NCI-H1417 treated with DMSO at 0.1 percent for 48 hours (cell line): ENCODE measurements at regions not wholly inside any gene's neighbourhood (a gene's known extent, or its start where the extent isn't known, plus 50 kb on each side); places are given as distances from the start of the nearest gene placed in this dataset.

ENCODE experiments used
- DNase-seq: peaks from one replicate; lab custom pipeline; 2025; lab: John Stamatoyannopoulos, UW

GRCh38 chr15:85941186-85941855, 138.3 kb upstream of the AGBL1 start:
- no peak for DNase-seq

DNA sequence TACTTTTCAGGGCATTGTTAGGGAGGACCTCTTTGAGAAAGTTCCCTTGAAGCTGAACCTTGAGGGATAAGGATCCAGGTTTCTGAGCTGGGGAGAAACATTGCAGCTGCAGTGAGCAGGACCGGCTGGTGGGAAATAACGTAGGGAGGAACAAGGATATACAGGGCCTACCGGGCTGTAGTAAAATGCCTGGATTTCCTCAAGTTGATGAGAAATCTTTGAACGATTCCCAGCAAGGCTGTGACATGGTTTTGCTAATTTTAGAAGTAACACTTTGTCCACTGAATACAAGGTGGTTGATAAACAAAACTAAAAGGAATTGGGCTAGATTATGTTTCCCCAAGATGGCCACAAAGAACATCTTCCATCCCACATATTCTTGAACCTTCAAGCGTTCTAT, 137.0 kb upstream of the AGBL1 start:
- no peak for DNase-seq

GRCh38 chr15:85943151-85943550, 136.5 kb upstream of the AGBL1 start:
- DNase-seq, result no peak

- no peak for DNase-seq
These were observed 135.9 kb upstream of the AGBL1 start for GRCh38 chr15:85943791-85944190.

DNA sequence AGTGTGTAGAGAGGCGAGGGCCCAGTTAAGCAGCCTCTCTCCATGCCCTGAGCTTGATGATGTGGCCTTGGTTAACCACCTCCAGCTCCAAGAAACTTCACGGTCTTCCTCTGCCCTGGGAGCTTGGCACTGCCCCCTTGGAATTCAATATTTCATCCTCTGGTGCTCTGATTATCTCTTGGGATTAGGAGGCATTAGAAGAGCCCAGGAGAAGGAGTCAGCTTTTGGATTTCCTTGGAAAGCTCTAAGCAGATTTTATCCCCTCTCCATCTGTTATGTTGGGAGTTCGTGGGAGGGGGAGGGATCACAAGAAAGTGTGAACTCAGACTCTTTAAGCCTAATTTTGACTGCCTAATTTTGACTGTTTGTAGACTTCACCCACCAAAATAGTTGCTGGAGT, 132.7 kb upstream of the AGBL1 start:
- DNase-seq, result no peak

- DNase-seq, result no peak
These were observed 131.7 kb upstream of the AGBL1 start for GRCh38 chr15:85947936-85948335.

GRCh38 chr15:85950101-85950500, 129.6 kb upstream of the AGBL1 start:
- DNase-seq, result no peak

DNA sequence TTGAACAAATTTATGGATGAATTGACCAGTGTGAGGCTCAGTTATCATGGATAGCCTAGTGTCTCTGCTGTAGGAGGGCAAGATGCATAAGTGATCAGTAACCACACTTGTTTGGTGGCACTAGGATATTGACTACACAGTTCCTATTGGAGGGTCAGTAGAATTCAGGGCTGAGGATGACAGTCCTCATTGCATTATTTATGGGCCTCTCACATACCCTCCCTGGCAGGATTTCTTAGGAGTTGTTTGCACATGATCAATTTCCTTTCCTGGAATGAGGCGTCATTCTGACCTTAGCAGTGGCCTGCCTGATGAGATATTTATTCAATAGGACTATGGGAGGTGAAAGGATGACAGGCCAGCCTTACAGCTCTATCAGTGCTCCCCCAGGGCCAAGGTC, 125.1 kb upstream of the AGBL1 start:
- no peak for DNase-seq

DNA sequence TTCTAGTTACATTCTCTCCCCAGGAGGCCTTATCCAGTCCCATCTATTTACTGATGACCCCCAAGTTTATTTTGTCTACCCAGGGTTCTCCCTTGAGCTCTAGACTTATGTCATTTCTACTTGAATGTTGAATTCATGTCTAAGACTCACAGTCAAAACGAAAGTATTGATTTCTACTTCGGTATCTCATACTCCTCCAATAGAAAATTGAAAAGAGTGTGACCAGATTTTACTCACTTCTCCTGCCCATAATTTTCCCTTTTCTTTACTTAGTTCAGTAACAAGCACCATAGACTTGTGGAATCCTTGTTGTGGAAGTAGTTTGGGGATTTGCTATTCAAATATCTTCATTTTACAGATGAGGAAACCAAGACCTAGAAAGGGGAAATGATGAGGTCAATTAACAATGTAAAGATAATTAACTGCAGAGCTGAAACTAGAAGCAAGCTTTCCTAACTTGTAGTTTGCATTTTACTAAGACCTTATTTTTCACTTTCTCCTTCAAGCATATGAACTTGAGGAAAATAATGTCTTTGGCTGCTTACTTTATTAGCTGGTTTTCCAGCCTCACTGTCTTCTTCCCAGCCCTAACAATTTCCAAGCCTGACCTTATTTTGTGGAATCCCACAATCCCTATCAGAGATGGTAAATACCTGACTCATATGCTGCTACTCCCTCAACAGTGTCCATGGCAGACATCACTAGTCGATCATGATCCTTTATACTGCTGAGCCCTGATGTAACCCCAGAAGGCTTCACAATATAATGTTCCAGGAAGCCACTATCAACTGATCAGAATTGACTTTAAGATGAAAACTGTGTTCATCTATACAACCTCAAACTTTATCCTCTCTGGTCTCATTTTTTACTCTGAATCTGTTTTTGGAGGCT, 123.9 kb upstream of the AGBL1 start:
- no peak for DNase-seq

- DNase-seq, result no peak
These were observed 123.0 kb upstream of the AGBL1 start for GRCh38 chr15:85956532-85957275.

DNA sequence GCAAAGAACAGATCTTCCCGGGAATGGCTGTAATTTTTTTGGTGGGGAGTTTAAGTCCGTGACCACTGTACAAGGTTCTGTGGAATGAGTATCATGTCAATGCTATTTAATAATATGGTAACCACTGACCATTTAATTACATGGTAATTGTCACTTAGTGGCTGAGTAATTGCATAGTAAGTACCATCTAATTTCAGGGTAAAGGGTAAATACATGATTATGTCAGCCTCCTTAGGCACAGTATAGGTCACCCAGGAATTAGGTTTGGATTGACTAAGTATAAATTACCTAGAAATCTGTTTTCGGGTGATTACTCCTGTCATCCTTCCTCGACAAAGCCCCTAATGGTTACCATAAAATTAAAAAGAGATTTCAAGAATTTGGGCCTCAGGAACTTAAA, 120.1 kb upstream of the AGBL1 start:
- DNase-seq, result peak; percentile 44

GRCh38 chr15:85960381-85960780, 119.3 kb upstream of the AGBL1 start:
- DNase-seq, result no peak

- no peak for DNase-seq
These were observed 117.8 kb upstream of the AGBL1 start for GRCh38 chr15:85961821-85962220.

- no peak for DNase-seq
These were observed 116.4 kb upstream of the AGBL1 start for GRCh38 chr15:85963262-85963760.

DNA sequence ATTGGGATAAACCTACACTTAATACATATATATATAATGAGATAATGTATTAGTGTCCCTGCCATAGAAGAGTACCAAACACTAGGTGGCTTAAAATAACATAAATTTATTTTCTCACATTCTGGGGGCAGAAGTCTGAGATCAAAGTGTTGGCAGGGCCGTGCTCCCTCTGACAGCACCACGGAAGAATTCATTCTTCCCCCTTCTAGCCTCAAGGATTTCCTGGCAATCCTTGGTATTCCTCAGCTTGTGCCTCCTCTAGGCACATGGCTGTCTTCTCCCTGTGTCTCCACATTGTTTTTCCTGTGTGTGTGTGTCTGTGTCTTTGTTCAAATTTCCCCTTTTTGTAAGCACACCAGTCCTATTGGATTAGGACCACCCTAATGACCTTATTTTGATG, 115.2 kb upstream of the AGBL1 start:
- no peak for DNase-seq

DNA sequence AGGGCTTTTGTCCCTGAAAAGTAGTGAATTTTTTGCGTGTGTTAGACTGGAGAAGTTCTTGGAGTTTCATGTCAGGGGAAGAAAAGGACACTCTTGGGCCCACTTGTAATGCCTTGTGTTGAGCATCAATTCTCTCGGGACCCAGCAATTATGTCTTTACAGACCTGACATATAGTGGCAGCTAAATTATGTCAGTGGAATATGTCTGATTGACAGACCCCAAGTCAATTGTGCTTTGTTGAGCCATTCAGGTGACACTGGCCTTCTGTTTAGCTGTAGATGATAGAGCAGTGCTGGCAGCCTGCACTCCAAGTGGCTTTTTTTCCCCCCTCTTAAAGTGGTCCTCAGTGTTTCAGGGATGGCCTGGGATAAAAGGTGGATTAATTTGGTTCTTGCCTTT, 112.1 kb upstream of the AGBL1 start:
- DNase-seq, result no peak

- no peak for DNase-seq
These were observed 106.7 kb upstream of the AGBL1 start for GRCh38 chr15:85972805-85973540.

GRCh38 chr15:85973584-85974347, 105.9 kb upstream of the AGBL1 start:
- no peak for DNase-seq

- DNase-seq, result no peak
These were observed 105.3 kb upstream of the AGBL1 start for GRCh38 chr15:85974348-85974705.

- DNase-seq, result no peak
These were observed 104.9 kb upstream of the AGBL1 start for GRCh38 chr15:85974742-85975141.

DNA sequence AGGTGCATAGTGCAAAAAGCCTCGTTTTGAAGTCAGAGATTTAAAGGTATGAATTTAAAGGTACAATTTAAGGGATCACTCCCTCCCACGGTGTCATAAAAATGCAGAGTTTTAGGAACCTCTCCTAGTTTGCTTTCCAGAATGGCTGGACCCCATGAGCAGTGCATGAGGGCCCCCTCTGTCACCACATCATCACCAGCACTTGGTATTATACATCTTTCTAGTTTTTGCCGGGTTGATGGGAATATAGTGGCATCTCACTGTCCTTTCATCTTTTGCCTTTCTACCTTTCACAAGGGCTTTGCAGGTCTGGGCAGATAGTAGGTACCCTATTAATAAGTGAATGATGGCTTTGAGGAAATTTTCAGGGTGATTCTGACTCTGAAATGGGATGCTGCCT, 103.6 kb upstream of the AGBL1 start:
- no peak for DNase-seq
